GM12872 (cell line): ENCODE measurements at regions not wholly inside any gene's neighbourhood (a gene's known extent, or its start where the extent isn't known, plus 50 kb on each side); places are given as distances from the start of the nearest gene placed in this dataset.

Source experiments
- TF ChIP-seq, protein P1 (sequence below): IDR thresholded peaks from 3 replicates; pipeline ENCODE4 v1.5.1; 2011; ENCODE audit warnings: low read depth, mild to moderate bottlenecking, low read length, moderate library complexity; ENCODE audit not compliant: insufficient read depth

DNA sequence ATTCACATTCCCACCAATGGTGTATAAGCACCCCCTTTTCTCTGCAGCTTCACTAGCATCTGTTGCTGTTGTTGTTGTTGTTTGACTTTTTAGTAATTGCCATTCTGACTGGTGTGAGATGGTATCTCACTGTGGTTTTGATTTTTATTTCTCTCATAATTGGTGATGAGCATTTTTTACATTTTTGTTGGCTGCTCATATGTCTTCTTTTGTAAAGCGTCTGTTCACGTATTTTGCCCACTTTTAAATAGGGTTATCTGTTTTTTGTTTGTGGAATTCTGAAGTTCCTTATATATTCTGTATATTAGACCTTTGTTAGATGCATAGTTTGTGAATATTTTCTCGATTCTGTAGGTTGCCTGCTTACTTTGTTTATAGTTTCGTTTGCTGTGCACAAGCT, 278.4 kb upstream of the TNP1 start:
- TF ChIP-seq, protein P1, sequence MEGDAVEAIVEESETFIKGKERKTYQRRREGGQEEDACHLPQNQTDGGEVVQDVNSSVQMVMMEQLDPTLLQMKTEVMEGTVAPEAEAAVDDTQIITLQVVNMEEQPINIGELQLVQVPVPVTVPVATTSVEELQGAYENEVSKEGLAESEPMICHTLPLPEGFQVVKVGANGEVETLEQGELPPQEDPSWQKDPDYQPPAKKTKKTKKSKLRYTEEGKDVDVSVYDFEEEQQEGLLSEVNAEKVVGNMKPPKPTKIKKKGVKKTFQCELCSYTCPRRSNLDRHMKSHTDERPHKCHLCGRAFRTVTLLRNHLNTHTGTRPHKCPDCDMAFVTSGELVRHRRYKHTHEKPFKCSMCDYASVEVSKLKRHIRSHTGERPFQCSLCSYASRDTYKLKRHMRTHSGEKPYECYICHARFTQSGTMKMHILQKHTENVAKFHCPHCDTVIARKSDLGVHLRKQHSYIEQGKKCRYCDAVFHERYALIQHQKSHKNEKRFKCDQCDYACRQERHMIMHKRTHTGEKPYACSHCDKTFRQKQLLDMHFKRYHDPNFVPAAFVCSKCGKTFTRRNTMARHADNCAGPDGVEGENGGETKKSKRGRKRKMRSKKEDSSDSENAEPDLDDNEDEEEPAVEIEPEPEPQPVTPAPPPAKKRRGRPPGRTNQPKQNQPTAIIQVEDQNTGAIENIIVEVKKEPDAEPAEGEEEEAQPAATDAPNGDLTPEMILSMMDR, result no peak

DNA sequence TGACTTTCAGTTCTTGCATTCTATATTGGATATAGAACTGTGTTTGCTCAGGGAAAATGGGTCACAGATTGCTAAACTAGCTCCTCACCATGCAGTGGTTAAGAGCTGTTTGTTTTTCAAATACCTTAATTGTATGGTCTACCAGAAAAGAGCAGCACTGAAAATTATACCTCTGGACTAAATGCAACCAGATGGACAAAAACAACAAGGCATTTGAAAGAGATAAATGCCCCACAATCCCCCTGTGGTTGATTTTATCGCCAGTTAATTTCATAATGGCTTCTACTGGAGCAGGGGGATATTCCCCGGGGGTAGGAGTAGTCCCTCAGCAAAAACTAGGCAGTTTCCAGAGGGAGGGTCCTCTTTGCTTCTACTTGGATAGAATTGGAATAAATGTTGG, 267.9 kb upstream of the TNP1 start:
- TF ChIP-seq, protein P1, result no peak

DNA sequence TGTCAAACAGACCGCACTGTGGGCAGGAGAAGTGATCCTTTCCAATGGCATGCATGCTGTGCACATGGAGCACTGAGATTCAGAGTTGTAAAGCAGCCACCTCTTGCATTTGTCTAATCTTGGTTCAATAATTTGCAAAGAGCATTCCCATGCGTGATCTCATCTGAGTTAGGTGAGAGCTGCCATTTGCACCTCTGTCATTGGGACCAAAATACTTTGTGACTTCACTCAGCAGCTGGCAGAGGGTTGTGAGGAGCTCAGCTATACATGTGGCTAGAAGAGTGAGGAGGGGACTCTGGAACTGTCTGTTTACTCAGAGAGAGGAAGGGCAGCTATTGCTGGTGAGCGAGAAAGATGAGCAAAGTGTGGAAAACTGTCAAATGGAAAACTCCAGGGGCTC, 265.1 kb upstream of the TNP1 start:
- TF ChIP-seq, protein P1, result no peak

DNA sequence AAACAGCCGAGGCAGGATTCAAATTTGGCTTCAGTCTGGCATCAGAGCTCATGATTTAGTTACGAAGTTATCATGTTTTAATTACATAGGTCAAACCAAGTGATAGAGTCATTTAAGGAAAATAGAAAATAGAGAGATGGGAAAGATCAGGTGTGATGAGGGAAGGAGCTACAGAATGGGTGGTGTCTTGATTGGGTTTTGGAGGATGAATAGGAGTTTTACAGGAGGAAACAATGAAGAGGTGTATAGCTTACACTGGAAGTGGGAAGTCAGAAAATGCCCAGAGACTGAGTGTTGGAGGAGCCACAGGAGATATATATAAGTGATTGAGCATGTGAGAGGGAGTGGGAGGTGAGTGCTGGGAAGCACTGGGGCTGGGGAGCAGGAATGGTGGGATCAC, 264.2 kb upstream of the TNP1 start:
- TF ChIP-seq, protein P1, result no peak

DNA sequence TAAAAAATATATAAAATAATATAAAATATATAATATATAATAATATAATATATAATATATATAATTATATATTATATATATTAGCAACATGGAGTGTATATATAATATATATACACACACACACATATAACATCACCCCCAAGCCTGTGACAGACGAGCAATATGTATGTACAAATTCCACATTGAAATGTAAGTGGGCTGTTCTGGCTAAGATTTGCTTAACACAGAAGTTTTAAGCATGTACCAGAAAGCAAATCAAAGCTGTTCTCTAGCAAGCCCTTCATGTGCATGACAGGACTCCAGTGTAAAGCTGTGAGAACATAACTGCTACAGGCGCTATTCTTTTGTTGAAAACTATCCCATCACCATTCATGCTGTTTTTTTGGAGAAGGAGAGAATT, 261.7 kb upstream of the TNP1 start:
- TF ChIP-seq, protein P1, result no peak

DNA sequence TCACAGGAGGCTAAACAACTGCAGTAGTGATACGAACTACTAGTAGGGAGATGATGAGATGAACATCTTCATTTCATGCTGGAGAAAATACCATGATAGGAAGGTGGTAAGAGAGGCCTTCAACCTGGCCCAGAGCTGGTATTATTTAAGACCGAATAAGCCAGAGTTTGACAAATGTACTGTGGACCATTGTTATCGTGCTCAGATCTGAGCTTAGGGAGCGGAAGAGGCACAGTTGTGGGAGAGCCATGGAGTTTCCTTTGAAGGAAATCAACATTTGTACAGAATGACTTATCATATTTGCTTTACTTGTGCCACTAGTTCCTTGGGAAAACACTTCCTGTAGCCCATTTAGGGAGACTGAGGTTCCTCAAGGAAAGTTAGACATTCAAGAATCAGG, 260.6 kb upstream of the TNP1 start:
- TF ChIP-seq, protein P1, result no peak

DNA sequence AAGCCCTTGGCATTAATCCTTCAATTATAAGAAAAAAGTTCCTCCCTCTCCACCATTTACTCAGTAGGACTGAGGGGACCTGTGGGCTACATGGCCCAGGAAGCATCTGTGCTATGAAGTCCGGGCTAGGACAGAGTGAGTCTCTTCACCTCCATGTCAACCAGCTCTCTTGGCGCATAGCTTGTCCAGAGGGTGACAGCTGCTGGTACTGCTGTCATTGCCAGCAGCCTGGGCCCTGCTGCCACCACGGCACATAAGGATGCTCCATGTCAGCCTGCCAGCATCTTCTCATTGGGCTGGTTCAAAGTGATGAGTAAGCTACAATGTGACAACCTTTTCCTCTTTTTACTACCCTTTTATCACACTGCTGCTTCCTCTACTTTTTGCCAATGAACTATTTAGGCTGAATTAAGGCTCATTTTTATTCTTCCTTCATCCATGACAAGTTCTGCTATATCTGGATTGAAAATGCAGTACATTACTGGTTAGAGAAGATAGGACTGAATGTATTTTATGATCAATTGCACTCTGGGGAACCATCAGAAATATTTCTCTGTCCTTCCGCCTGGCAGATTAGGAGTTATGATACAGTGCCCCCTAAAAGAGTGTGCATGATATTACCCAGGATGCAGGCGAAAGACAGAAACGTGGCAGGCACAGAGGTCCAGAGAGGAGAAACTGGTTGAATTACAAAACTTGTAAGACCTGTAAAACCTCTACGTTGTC, 258.9 kb upstream of the TNP1 start:
- TF ChIP-seq, protein P1, result no peak
